Mucosa of gallbladder (tissue), 1 donor: ENCODE measurements at regions not wholly inside any gene's neighbourhood (a gene's known extent, or its start where the extent isn't known, plus 50 kb on each side); places are given as distances from the start of the nearest gene placed in this dataset.
"Not testable (repeated sequence)": the region's sequence is repeated elsewhere in the genome, so short reads cannot be mapped to it uniquely, and the experiment has no call there.

Experiments used
- DNase-seq: peaks from one replicate; pipeline ENCODE4 v3.0.0-alpha.2; 2020; ENCODE audit warnings: low spot score
- donor health status: DM: no; HTN: no; CAD: no.

GRCh38 chr12:124476011-124476400, 91.4 kb downstream of the NCOR2 start:
- DNase-seq = no peak

- DNase-seq = no peak
Observed at GRCh38 chr12:124475295-124476010, 92.0 kb downstream of the NCOR2 start.

DNA sequence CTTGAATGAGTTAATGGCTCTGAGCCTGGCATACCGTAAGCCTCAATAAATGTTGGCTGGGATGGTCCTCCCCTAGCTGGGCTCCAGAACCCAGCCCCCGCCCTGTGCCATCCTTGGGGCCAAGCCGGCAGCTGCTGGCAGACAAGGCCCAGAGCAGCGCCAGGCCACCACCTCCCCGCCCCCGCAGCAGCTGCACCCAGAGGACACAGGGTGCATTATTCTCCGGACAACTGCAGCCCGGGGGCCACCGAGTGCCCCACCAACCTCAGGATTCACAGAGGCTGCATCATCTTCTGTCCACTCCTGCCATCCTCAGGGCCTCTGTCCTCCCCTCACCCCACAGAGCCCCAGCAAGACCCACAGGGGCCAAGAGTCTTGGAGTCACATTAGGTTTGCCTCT, 92.7 kb downstream of the NCOR2 start:
- DNase-seq = no peak

- DNase-seq = no peak
Observed at GRCh38 chr12:124472690-124473279, 94.6 kb downstream of the NCOR2 start.

GRCh38 chr12:124471828-124472227, 95.6 kb downstream of the NCOR2 start:
- DNase-seq = no peak

GRCh38 chr12:124470806-124471205, 96.6 kb downstream of the NCOR2 start:
- no peak for DNase-seq

- DNase-seq = no peak
Observed at GRCh38 chr12:124470139-124470538, 97.3 kb downstream of the NCOR2 start.

GRCh38 chr12:124469193-124469888, 98.1 kb downstream of the NCOR2 start:
- DNase-seq = no peak

- DNase-seq = not testable (repeated sequence)
Observed at GRCh38 chr12:124467549-124467948, 99.9 kb downstream of the NCOR2 start.

DNA sequence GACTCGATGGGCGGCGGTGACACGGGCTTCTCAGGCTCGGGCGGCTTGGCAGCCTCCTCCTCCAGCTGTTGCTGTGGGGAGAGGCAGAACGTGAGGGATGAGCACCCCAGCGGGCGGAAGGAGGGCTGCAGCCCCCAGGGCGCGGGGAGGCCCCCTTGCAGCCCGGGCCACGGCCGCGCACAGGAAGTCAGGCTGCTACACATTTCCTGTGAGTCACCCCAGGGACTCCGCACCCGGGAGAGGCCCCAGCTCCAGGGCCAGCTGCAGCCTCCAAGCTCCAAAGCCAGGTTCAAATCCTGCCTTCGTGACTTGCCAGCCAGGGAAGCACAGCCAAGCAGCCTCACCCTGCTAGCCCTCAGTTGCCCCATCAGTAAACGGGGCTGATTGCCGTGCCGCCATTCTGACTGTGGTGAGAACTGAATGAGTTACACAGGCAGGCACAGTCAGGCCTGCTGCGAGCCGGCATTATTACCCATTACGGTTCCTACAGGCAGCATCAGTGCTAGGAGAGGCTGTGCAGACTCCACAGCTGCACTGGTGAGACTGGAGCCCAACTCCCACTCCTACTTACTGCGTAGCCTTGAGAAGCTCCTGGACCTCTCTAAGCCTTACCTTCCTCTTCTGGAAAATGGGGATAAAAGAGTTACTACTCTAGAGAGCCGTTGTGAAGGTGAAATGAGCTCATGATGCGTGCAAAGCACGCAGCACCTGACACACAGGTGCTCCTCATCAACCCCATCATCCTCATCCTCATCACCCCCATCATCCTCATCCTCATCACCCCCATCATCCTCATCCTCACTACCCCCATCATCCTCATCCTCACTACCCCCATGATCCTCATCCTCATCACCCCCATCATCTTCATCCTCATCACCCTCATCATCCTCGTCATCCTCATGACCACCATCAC, 100.9 kb downstream of the NCOR2 start:
- no peak for DNase-seq

- DNase-seq = no peak
Observed at GRCh38 chr12:124465473-124465872, 101.9 kb downstream of the NCOR2 start.

DNA sequence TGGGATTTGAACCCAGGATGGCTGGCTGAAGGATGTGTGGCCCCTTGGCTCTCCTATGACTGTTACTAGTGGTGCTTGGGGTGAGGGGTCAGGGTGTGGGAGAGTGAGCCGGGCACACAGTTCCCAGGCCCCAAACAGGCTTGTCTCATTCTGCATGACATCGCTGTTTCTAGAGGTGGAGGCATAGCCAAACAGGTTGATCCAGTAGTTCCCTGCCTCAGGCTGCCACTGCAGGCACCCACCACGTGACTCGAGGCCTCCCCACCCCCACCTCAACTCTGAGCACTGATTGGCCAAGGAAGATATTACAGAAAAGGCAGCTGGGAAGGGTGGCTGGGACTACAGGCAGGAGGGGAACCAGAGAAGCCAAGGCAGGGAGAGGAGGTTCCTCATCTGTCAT, 102.6 kb downstream of the NCOR2 start:
- no peak for DNase-seq

DNA sequence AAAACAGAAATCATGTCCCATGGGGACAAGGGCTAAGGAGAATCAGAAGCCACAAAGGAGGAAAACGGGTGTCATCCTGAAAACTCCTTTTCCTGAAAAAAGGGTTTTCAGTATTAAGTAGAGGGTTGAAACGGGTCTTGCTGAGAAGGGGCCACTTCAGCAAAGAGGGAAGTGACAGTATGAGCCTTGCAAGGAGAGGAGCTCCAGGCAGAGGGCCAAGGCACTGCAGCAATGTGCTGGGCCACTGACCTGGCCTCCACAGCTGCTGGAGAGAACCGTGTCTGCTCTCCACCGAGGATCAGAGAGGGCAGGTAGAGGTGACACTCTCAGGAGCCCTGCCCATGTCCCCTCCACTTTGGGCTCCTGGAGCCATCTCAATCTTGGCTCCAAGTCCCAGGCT, 103.3 kb downstream of the NCOR2 start:
- DNase-seq = no peak

DNA sequence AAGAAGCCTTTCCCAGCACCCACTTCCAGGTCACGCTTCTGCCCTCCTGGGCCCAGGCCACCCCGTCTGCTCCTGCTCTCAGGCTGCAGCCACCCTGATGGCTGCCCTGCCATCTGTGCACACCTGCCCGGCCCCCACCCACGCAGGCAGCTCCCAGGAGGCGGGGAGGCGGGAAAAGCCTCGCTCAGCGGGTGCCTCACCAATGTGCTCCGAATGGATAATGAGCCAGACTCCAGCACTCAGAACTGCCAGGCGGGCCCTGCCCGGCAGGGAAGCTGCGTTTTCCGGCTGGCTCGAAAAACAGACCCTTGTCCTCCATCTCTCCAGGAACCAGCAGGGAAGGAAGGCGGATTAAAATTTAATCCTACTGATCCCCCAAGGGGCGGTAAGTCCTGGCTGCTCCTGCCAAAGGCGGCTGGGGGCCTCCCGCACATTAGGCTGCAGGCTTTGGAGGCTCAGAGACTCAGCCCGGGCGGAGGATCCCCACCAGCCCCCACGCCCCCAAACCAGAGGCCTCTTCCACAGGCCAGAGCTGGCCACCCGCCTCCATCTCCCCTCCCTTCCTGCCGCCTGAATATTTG, 104.0 kb downstream of the NCOR2 start:
- no peak for DNase-seq

GRCh38 chr12:124462750-124463149, 104.7 kb downstream of the NCOR2 start:
- DNase-seq = no peak

DNA sequence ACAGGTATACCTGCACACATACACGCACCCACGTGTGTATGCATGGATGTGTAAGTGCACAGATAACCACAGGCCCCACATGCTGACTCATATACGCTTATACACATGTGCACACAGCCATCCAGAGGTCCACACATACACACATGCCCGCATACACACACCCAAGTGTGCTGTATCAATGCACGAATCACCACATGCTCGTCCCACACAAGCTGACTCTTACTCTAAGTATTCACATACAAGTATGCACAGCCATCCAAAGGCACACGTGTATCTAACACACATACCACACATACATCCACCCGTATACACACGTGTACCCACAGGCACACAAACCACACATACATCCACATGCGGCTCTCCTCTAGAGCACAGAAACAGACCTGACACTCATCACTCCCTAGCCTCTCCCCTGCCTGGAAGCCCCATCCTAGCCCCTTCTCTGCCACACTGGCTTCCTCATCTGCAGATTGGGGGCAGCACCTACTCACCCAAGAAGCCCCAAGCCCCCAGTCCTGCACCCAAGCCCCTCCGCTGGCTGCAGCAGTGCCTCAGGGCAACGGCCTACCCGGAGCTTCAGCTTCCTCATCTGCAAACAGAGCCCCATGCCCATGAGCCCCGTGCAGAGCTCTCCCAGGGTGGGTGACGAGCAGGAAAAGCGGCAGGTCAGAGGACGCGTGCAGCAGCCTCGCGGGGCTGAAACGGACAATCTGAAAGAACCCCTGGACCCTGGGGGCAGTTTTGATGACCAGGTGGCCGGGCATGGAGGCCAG, 105.4 kb downstream of the NCOR2 start:
- DNase-seq = no peak

DNA sequence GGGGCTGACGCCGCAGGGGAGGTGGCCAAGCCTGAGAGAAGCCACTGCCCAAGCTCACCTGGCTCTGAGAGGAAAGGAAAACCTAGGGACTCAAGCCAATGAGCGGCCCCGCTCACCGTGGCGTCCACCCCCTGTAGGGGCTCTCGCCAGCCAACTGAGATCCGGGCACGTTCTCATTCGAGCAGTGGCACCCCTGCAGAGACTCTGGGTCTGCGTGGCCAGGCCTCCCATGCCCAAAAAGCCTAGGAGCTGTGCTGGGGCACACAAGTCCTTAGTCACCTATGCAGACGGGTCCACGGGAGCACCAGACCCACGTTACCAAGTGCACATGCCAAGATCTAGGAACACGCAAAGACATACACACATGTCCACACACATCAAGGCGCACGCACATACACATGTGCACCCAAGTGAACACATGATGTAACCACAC, 106.2 kb downstream of the NCOR2 start:
- no peak for DNase-seq

GRCh38 chr12:124460771-124461170, 106.6 kb downstream of the NCOR2 start:
- no peak for DNase-seq

DNA sequence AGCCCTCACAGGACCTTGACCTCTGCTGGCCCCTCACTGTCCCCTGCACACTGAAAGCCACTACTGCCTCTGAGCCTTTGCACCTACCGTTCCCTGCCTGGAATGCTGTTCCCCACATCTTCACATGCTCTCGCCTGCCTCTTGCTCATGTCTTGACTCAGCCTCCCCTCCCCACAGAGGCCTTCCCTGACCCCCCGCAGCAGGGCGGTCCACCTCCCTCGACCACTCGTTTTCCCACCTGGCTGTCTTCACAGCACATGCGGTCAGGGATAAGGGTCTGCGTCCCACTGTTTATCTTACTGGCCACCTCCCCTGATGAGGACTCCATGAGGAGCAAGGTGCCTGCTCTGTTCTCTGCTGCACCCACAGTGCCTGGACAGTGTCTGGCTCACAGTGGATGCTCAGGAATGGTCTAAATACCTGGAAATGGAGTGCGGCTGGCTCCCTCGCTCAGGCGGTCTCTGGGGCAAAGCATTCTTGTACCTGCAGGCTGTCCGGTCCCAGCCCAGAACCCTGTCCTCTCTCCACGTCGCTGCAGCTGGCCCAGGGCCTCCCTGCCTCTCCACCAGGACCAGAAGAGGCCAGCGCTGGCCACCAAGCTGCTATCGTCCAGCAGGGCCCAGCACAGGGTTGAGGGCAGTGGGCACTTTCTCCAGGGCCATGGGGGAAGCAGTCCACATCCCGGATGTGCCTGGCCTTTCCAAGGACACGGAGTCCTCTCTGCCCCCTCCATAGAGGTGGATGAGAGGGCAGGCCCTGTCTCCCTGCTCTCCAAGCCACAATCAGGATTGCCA, 107.4 kb downstream of the NCOR2 start:
- no peak for DNase-seq
